HG03442 (cell line): ENCODE measurements at regions not wholly inside any gene's neighbourhood (a gene's known extent, or its start where the extent isn't known, plus 50 kb on each side); places are given as distances from the start of the nearest gene placed in this dataset.

Experiments
- ATAC-seq: cut with Tn5 transposase; IDR thresholded peaks from one replicate; pipeline ENCODE4 v1.9.1; 2021; ENCODE audit warnings: mild to moderate bottlenecking, moderate library complexity; ENCODE audit not compliant: unreplicated experiment

DNA sequence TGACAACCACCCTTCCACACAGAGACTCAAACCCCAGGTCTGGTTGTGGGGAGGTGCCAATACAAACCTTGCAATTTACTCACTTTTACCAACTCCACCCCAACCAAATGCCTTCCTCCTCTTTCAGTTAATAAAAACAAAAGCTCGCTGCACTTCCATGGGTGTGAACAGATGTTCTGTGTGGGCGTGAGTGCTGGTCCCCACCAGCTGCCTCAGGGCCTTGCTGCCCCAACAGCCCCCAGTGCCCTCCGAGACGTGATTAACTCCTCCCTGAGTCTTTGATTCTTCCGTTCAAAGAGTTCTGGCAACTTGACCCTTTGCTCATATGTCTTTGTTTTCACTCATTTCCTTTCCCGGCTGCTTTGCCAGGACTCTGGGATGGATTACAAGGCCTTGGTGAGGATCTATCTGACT, 258.9 kb upstream of the CXCR4 start:
- ATAC-seq: no peak

DNA sequence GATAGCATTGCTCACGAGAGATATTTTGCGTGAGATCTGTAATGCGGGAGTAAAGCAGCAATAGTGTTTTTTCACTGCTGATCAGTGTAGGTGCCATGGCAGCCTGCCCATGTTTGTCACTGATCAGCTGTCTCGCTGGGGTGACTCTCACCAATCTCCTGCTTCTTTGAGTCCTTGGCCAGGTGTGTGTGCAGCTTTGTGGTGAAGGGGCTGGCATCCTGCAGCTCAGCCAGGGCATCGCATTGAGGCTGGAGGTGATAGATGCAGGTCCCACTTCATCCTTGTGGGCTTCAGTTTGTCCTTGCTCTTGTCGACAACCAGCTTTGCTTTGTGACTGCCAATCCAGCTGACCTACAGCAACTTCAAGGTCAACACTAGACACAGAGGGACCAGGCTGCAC, 258.3 kb upstream of the CXCR4 start:
- no peak for ATAC-seq

DNA sequence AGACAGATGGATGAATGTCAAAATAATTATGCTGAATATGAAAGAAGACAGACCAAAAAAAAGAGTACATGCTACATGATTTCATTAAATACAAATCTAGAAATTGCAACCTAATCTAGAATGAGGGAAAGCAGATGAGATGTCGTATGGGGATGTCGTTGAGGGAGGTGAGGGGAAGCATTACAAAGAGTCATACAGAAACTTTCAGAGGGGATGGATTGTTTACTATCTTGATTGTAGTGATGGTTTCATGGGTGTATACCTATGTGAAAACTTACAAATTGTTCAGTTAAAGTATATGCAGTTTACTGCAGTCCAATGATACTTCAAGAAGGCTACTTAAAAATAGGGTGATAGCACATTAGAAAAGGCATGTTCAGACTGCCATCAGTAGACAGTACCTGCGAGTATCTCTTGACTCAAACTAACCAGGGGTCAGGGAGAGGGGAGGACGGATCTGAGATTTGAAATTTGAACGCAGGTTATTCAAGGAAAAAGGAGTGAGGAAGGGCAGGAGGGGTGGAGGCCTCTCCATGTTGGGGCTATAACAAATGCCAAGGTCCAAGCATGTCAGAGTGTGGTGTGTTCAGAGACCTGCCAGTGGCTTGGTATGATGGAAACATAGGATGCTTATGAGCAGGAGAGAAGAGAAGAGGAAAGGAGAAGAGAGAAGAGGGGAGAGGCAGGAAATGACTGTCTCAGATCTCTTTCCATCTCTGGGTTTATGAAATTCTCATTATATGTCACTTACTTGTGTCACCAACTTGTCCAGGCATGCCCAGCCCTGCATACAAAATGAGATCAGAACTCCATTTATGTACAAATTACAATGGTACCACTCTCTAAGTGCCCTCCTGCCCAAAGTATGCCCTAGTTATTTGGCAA, 257.3 kb upstream of the CXCR4 start:
- peak; percentile 68 for ATAC-seq

DNA sequence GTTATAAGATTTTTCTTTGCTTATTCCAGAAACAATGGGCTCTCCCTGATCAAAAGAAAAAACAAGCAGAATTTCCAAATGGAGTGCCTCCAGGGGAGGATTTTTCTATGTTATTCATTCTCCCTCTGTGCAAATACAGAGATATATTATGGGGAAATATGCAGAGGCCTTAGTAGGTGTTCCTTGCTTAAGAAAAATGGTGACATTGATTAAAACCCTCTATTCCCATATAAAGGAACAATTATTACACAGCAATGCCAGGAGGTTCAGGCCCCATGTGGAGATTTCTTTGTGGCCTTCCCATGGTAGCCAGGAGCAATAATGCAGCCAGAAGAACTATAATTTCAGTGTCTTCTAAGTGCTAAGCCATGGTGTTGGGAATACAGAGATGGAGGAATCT, 255.9 kb upstream of the CXCR4 start:
- no peak for ATAC-seq

DNA sequence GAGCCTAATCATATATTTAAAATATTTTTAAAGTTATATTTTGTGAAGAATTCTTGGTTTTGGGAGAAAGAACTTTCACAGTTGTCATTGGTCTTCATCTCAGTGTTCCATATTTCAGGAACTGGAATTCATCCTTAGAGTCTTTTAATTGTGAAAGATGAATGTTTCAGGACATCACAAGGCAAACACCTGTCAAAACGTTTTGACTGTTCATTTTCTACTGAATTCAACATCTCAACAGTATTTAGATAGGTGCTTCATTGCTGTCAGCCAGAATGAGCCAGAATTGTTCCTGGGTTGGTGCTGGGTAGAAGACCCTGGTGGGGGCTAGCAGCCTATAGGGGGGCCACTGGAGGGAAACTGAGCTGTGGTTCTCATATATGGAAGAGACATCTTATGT, 255.1 kb upstream of the CXCR4 start:
- no peak for ATAC-seq

DNA sequence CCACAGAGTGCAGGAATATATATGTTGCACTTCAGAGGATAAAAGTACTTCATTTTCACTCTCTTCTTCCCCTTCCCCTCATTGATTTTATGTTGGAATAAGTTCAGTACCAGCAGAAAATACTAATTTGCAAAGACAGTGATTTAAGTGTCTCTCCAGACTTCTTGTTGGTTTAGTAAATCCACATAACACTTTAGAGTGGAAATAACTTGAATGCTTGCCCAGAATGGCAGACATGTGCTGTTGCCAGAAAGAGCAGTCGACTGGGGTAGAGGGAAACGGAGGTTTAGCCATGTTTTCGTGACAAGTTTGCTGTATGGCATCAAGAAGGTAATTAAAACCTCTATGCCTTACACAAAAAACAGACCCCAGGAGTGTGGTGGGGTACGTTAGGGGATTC, 246.0 kb upstream of the CXCR4 start:
- no peak for ATAC-seq

DNA sequence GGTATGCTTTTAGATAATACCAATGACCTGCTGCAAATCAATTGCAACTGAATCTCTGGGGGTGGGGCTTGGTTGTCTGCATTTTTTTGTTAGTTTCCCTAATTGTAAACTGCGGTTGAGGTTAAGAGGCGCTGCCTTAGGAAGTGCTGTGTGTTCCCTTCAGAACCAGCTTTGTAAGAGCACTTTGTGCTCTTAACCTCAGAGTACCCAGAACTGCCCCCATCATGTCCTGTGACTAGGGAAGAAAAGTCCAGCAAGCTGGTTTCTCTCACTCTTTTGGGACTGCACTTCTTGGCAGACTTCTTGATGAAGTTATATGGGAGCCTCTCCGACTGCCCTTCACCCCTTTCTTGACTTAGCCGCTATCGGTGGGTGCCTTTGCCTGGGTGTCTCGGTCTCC, 245.5 kb upstream of the CXCR4 start:
- no peak for ATAC-seq

DNA sequence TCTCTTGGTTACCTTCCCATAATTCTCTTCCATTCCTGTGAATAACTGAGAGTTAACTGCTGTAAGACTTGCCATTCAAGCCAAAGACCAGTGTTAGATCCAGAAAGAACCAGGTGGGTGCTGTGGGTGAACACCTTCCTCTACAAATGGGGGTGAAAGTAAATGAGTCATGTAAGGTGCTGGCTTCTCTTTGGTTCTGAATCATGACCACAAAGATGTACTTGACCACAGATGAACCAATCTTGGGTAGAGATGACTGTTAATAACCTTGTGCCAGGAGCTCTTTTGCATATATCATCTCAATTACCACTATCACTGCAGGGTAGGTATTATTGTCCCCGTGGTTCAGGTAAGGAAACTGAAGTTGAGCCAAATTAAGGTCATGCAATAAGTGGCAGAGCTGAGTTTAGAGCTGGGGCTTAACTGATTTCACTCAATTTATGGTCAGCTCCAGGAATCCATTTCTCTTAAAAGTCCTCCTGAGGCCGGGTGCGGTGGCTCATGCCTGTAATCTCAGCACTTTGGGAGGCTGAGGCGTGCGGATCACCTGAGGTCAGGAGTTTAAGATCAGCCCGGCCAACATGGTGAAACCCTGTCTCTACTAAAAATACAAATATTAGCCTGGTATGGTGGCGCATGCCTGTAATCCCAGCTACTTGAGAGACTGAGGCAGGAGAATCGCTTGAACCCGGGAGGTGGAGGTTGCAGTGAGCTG, 244.9 kb upstream of the CXCR4 start:
- peak; percentile 96 for ATAC-seq

DNA sequence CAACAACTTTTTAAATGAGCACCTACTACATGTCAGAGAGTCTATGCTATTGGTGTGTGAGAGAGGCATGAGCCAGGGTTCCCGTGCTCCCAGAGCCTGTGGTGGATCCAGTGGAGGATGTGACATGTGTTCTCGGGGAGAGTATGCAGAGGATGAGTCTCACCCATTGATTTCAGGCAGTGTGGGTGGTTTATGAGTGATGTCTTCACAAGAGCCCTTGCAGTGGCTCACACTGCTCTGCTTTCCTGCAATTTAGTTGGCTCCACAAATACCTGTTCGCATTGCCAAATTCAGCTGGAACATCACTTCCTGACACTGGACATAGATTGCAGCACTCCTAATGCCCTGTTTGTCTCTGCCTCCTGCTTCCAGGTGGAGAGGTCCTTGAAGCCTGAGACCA, 243.6 kb upstream of the CXCR4 start:
- no peak for ATAC-seq

DNA sequence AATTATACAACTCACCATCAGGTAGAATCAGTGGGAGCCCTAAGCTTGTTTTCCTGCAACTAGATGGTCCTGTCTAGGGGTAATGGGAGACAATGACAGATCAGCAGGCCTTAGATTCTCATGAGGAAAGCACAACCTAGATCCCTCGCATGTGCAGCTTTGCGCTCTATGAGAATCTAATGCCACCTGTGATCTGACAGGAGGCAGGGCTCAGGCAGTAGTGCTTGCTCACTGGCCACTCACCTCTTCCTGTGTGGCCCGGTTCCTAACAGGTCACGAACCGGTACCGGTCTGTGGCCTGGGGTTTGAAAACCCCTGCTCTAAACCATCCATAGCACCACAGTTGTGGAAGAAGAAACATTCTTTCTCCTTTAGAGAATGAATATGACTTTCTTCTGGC, 242.8 kb upstream of the CXCR4 start:
- no peak for ATAC-seq

DNA sequence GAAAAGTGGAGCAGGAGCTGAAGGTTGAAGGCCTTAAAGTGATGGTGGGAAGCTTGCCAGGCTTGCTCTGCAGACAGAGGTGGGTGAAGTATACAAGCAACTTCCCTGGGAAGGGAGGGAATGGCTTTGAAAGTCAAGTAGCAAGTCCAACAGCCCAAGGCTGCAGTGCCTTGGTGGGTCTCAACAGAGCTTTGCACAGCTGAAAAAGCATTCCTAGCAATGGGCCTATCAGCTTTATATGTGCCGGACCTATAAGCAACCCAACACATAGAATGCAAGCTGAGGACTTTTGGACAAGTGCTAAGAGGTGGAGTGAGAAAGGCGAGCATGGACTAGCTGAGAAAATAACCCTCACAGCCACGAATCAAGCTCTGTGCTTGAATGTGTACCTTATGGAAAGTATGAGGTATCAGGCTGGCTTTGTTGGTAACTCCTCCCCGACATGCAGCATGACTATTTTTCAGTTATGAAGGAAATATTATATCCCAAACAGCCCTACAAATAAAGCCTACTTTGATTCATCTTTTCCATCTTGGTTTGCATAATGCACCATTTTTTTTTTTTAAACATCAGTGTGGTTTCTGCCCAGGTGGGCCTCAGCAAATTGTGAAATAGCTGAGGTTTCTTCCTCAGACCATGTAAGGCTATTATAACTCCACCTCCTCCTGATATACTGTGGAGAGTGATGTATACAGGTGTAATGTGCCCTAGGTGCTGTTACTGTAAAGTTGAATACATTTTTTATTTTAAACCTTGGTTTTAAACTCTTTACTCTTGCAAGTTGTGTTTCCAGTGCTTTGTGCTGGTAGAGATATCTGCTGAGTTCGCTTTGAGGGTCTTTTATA, 241.4 kb upstream of the CXCR4 start:
- ATAC-seq: no peak

DNA sequence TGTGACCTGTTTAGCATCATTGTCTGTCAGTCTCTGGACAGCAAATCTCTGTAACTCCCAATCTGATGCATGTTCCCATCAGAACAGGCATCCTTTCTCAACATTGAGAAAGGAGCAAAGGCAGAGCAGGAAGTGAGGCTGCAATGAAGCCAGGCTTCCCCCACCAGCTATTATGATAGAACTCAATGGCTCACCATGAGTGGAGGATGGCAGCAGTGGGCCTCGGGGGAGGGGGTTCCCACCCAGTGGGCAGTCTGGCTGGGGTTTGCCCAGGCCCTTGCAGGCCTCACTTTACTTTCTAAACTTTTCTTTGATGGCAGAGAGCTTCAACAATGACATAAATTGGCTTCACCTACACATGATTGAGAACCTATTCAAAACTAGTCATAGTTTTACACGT, 240.6 kb upstream of the CXCR4 start:
- ATAC-seq: no peak

DNA sequence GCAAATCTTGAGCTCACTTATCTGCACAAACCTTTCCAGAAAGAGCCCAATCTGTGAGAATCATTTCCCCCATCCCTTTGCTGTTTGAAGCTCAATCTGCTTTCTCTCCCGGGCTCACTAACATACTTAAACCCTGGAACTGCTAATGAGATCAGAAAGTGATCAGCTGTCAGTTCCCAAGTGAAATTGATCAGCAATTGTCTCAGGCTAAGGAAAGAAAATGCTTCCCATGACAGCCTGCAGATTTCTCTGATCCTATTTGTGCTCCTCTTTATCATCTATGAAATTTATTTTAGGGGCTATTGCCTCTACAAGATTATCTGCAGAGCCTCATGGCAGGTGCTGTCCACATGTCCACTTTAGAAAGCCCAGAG, 239.0 kb upstream of the CXCR4 start:
- no peak for ATAC-seq

DNA sequence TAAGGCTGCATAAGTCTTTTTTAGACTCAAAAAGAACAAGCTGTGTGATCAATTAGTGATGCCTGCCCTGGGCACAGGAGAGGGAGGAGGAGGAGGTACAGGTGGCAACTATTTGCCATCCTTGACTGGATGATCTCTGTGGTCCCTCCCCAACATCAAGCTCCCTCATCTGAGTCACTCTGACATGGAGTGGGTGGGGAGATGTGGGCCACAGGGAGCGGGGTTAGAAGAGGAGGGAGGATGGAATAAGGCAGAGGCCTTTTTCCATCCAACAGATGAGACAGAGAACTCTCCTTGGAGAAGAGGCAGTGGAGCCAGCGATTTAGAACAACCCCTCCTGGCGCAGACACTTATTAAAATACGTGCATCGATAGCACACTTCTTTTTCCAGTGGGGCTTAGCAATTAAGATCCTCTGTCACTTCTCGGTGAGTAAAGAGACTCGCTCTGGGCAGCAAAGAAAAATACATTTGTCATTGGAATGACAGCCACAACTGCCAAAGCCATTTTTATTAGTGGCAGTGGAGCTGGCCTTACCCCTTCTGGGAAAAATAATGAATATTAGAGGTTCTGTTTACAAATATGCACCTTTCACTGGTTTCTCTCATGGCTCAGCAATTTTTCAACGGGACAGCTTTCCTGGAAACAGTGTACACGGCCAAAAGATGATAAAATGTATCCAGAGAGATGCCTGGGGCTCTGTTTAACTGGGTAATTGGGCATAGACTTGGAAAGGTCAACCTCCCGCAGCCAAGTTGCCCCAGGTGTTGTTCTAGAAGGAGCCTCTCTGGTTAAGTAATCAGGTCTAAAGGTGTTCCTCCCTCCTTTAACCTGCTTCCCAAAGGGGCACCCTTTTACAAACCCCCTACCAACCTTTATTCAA, 238.4 kb upstream of the CXCR4 start:
- ATAC-seq: no peak

DNA sequence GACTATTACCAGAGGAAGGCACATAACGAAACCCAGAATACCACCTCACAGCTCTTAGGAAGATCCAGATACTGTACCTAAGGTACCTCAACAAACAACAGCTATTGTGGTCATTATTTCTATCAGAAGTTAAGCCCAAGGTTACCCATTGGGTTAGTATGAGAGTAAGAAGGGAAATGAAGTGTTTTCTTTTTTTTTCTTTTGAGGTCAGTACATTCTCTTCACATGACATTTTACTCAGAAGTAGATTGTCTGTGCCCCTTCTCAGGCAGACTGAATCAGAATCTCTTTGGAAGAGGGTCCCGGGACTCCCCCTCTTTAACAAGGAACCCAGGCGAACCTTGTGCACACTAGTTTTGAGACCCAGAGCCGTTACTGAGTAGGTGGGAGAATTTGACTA, 233.7 kb upstream of the CXCR4 start:
- ATAC-seq: peak; percentile 37

DNA sequence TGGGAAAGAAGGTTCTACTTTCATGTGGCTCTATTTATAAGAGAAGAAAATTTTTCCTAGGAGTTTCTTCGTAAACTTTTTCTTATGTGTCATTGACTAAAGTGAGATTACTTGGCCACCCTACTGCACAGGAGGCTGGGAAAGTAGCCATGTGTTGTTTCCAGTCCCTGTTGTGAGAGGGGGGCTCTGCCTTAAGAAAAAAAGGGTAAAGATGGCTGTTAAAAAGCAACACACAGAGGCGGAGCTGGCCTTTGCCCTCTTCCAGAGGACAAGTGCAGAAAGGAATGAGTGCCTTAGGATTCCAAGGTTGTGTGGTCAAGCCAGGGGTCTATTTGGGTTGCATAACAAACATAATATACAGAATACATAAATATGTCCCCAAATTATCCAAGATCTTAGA, 230.0 kb upstream of the CXCR4 start:
- ATAC-seq: no peak

DNA sequence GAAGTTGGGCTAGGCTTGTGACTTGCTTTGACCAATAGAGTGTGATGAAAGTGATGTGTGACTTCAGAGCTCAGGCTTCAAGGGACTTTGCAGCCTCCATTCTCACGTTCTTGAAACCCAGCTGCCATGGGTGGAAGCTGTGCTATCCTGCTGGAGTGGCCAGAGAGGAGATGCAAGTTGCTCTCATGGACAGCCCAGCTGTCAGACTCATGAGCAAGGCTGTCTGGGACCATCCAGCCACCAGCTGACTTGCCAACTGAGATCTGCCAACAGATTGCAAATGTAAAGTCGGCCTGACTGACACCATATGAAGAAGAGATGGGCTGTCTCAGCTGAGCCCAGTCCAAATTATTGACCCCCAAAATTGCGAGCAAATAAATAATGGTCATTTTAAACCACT, 226.4 kb upstream of the CXCR4 start:
- no peak for ATAC-seq

DNA sequence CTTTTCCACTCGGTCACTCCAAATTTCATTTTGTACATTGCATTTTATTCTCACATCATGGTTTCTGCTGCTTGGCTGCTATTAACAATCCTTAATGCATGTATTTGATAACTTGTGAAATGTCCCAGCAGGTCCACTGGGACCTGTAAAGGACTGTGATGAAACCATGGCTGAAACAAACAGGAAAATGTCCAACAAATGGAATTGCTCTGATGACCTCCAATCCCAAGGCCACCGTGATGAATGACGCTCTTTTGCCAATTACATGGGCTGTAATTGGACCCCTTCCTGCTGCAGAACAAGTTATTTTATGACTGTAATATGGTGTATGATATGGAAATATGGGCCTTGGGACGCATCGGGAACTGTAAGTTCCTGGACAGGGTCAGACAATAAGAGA, 224.2 kb upstream of the CXCR4 start:
- ATAC-seq: no peak

DNA sequence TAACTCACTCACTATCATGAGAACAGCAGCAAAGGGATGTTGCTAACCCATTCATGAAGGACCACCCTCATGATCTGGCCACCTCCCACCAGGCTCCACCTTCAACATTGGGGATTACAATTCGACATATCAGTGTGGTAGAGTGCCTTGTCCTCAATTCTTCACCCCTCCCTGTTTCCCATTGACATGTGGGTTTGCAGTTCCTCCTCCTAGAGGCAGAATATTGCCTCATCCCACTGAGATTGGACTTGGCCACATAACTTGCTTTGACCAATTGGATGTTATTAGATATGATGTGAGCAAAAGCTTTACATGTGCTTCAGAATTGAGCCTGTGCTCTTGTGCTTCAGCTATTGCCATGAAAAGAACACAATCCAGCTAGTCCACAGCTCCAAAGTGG, 217.0 kb upstream of the CXCR4 start:
- no peak for ATAC-seq

DNA sequence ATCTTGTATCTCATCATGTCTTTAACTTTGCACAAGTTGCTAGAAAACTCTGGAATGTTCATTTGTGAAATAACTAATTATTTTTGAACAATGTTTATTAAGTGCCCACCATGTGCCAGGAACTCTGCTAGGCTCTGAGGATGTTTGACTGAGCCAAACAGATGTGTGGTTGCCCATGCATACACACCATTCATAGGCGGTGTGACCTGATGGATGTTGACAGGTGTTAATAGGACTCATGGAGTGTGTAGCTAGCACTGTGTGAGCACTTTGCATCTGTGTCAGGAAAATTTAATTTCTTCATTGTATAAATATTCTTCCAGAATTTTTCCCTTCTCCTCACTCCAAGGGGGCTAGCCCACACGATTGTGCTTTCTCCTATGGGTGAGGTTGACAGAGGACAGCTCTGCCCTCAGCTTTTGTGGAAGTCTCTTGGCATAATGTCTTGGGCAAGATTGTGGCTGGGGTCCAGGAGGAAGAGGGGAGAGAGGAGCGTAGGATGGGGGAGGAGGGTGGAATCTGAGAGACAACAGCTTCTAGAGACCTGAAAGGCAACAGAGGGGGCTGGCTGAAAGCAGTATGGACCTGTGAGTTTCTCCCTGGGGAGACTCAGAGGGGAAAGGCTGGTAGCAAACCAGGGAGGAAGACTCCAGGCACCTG, 214.6 kb upstream of the CXCR4 start:
- ATAC-seq: no peak
